SK-N-SH treated with all-trans-retinoic acid at 6 μM for 48 hours (cell line): ENCODE measurements at regions not wholly inside any gene's neighbourhood (a gene's known extent, or its start where the extent isn't known, plus 50 kb on each side); places are given as distances from the start of the nearest gene placed in this dataset.

ENCODE experiments used
- ATAC-seq: fragments of 200-7000 bp; cut with Tn5 transposase; 3 replicates; pipeline ENCODE4 v1.9.1; 2020; ENCODE audit warnings: mild to moderate bottlenecking, moderate library complexity
- ARNTL ChIP-seq: fragments of 450-650 bp; formaldehyde crosslinking; IDR thresholded peaks from 2 replicates; pipeline ENCODE4 v1.5.0; 2020; ENCODE audit warnings: low read depth, mild to moderate bottlenecking, moderate library complexity, borderline replicate concordance
- BACH2 ChIP-seq: fragments of 250-450 bp; sonication (Bioruptor Pico); IDR thresholded peaks from 2 replicates; pipeline ENCODE4 v1.9.0; 2021; ENCODE audit warnings: mild to moderate bottlenecking, borderline replicate concordance
- CSDC2 ChIP-seq: fragments of 250-450 bp; sonication (Bioruptor Pico); IDR thresholded peaks from 2 replicates; pipeline ENCODE4 v1.5.0; 2020; ENCODE audit warnings: mild to moderate bottlenecking, moderate library complexity
- ESRRG ChIP-seq: fragments of 250-450 bp; sonication (Bioruptor Pico); IDR thresholded peaks from 2 replicates; pipeline ENCODE4 v1.6.1; 2021; ENCODE audit warnings: mild to moderate bottlenecking
- GLIS3 ChIP-seq: fragments of 250-450 bp; sonication (Bioruptor Pico); IDR thresholded peaks from 2 replicates; pipeline ENCODE4 v1.5.0; 2020; ENCODE audit warnings: mild to moderate bottlenecking, moderate library complexity
- ISL1 ChIP-seq: fragments of 250-450 bp; sonication (Bioruptor Pico); IDR thresholded peaks from 2 replicates; pipeline ENCODE4 v2.1.2; 2022; ENCODE audit warnings: mild to moderate bottlenecking, moderate library complexity
- OSR1 ChIP-seq: fragments of 250-450 bp; sonication (Bioruptor Pico); IDR thresholded peaks from 2 replicates; pipeline ENCODE4 v1.8.0; 2022; ENCODE audit warnings: moderate library complexity, mild to moderate bottlenecking, inconsistent platforms
- PPARA ChIP-seq: fragments of 250-450 bp; sonication (Bioruptor Pico); IDR thresholded peaks from 2 replicates; pipeline ENCODE4 v1.5.0; 2020; ENCODE audit warnings: mild to moderate bottlenecking, borderline replicate concordance
- RARB ChIP-seq: fragments of 250-450 bp; sonication (Bioruptor Pico); IDR thresholded peaks from 2 replicates; pipeline ENCODE4 v1.8.0; 2021; ENCODE audit warnings: mild to moderate bottlenecking, moderate library complexity
- SNAI2 ChIP-seq: fragments of 250-450 bp; sonication (Bioruptor Pico); IDR thresholded peaks from 2 replicates; pipeline ENCODE4 v1.5.0; 2020; ENCODE audit warnings: mild to moderate bottlenecking, moderate library complexity
- TCF4 ChIP-seq: fragments of 250-450 bp; sonication (Bioruptor Pico); IDR thresholded peaks from 2 replicates; pipeline ENCODE4 v1.8.0; 2021; ENCODE audit warnings: mild to moderate bottlenecking, moderate library complexity, borderline replicate concordance
- TOX ChIP-seq: fragments of 250-450 bp; sonication (Bioruptor Pico); IDR thresholded peaks from 2 replicates; pipeline ENCODE4 v1.8.0; 2021; ENCODE audit warnings: mild to moderate bottlenecking, moderate library complexity, borderline replicate concordance
- TSHZ2 ChIP-seq: fragments of 250-450 bp; sonication (Bioruptor Pico); IDR thresholded peaks from 2 replicates; pipeline ENCODE4 v1.5.0; 2020; ENCODE audit warnings: mild to moderate bottlenecking, moderate library complexity
- ZC3H10 ChIP-seq: fragments of 250-450 bp; sonication (Bioruptor Pico); IDR thresholded peaks from 2 replicates; pipeline ENCODE4 v1.5.1; 2021; ENCODE audit warnings: mild to moderate bottlenecking, moderate library complexity
- ZFP30 ChIP-seq: fragments of 450-650 bp; formaldehyde crosslinking; IDR thresholded peaks from 2 replicates; pipeline ENCODE4 v1.5.0; 2022; ENCODE audit warnings: mild to moderate bottlenecking, moderate library complexity
- ZNF565 ChIP-seq: fragments of 450-650 bp; formaldehyde crosslinking; conservative IDR thresholded peaks from 2 replicates; pipeline ENCODE4 v1.5.0; 2020; ENCODE audit warnings: low read depth, mild to moderate bottlenecking, moderate library complexity
- ZNF70 ChIP-seq: fragments of 450-650 bp; formaldehyde crosslinking; IDR thresholded peaks from 2 replicates; pipeline ENCODE4 v1.5.0; 2020; ENCODE audit warnings: mild to moderate bottlenecking, moderate library complexity
- ZNF8 ChIP-seq: fragments of 450-650 bp; formaldehyde crosslinking; IDR thresholded peaks from 2 replicates; pipeline ENCODE4 v1.5.0; 2020; ENCODE audit warnings: mild to moderate bottlenecking, moderate library complexity
- TF ChIP-seq, protein P1 (sequence below): fragments of 250-450 bp; sonication (Bioruptor Pico); IDR thresholded peaks from 2 replicates; pipeline ENCODE4 v1.8.0; 2021; ENCODE audit warnings: low read depth, mild to moderate bottlenecking, moderate library complexity, borderline replicate concordance
- TF ChIP-seq, protein P2 (sequence below): fragments of 250-450 bp; sonication (Bioruptor Pico); IDR thresholded peaks from 2 replicates; pipeline ENCODE4 v1.5.1; 2021; ENCODE audit warnings: mild to moderate bottlenecking, moderate library complexity
- TF ChIP-seq, protein P3 (sequence below): fragments of 250-450 bp; sonication (Bioruptor Pico); IDR thresholded peaks from 2 replicates; pipeline ENCODE4 v1.5.1; 2020; ENCODE audit warnings: low read depth, mild to moderate bottlenecking, moderate library complexity

- TF ChIP-seq, protein P1, sequence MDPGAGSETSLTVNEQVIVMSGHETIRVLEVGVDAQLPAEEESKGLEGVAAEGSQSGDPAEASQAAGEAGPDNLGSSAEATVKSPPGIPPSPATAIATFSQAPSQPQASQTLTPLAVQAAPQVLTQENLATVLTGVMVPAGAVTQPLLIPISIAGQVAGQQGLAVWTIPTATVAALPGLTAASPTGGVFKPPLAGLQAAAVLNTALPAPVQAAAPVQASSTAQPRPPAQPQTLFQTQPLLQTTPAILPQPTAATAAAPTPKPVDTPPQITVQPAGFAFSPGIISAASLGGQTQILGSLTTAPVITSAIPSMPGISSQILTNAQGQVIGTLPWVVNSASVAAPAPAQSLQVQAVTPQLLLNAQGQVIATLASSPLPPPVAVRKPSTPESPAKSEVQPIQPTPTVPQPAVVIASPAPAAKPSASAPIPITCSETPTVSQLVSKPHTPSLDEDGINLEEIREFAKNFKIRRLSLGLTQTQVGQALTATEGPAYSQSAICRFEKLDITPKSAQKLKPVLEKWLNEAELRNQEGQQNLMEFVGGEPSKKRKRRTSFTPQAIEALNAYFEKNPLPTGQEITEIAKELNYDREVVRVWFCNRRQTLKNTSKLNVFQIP (CRISPR knock-in tag), result no peak
- no peak for TF ChIP-seq ZC3H10 (CRISPR knock-in tag)
- TF ChIP-seq, all 23 proteins: peak for 0
Measured at GRCh38 chr3:168360993-168361392, 265.3 kb upstream of the GOLIM4 start (continued).

- TF ChIP-seq, protein P2, sequence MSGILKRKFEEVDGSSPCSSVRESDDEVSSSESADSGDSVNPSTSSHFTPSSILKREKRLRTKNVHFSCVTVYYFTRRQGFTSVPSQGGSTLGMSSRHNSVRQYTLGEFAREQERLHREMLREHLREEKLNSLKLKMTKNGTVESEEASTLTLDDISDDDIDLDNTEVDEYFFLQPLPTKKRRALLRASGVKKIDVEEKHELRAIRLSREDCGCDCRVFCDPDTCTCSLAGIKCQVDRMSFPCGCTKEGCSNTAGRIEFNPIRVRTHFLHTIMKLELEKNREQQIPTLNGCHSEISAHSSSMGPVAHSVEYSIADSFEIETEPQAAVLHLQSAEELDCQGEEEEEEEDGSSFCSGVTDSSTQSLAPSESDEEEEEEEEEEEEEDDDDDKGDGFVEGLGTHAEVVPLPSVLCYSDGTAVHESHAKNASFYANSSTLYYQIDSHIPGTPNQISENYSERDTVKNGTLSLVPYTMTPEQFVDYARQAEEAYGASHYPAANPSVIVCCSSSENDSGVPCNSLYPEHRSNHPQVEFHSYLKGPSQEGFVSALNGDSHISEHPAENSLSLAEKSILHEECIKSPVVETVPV (CRISPR knock-in tag), result no peak
- no peak for TF ChIP-seq BACH2 (CRISPR knock-in tag)
- no peak for TF ChIP-seq PPARA
- no peak for TF ChIP-seq TSHZ2 (CRISPR knock-in tag)
- TF ChIP-seq TCF4 (CRISPR knock-in tag), result no peak
- no peak for TF ChIP-seq TOX (CRISPR knock-in tag)
- TF ChIP-seq SNAI2 (CRISPR knock-in tag), result no peak
- no peak for TF ChIP-seq OSR1
- TF ChIP-seq, protein P1 (CRISPR knock-in tag), result no peak
- no peak for TF ChIP-seq GLIS3 (CRISPR knock-in tag)
- TF ChIP-seq ISL1, result no peak
- TF ChIP-seq ZNF70, result no peak
- no peak for TF ChIP-seq CSDC2
- no peak for TF ChIP-seq ZFP30 (CRISPR knock-in tag)
- no peak for TF ChIP-seq ESRRG
- TF ChIP-seq, protein P3, sequence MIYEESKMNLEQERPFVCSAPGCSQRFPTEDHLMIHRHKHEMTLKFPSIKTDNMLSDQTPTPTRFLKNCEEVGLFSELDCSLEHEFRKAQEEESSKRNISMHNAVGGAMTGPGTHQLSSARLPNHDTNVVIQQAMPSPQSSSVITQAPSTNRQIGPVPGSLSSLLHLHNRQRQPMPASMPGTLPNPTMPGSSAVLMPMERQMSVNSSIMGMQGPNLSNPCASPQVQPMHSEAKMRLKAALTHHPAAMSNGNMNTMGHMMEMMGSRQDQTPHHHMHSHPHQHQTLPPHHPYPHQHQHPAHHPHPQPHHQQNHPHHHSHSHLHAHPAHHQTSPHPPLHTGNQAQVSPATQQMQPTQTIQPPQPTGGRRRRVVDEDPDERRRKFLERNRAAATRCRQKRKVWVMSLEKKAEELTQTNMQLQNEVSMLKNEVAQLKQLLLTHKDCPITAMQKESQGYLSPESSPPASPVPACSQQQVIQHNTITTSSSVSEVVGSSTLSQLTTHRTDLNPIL (CRISPR knock-in tag), result no peak
- no peak for TF ChIP-seq ZNF8 (CRISPR knock-in tag)
- no peak for TF ChIP-seq RARB
- TF ChIP-seq ZNF565 (CRISPR knock-in tag), result no peak
- no peak for TF ChIP-seq ARNTL (CRISPR knock-in tag)
- no peak for ATAC-seq
Measured at GRCh38 chr3:168342946-168343850, 247.5 kb upstream of the GOLIM4 start.
